NOMO-1 treated with dmso at 0.1 percent for 144 hours (cell line): ENCODE measurements at regions not wholly inside any gene's neighbourhood (a gene's known extent, or its start where the extent isn't known, plus 50 kb on each side); places are given as distances from the start of the nearest gene placed in this dataset.
A peak's percentile ranks its signal among the peaks of the same experiment; 100 is the strongest.

ENCODE experiments used
- DNase-seq: peaks from one replicate; lab custom pipeline; 2025; ENCODE audit not compliant: unreplicated experiment; lab: John Stamatoyannopoulos, UW

DNA sequence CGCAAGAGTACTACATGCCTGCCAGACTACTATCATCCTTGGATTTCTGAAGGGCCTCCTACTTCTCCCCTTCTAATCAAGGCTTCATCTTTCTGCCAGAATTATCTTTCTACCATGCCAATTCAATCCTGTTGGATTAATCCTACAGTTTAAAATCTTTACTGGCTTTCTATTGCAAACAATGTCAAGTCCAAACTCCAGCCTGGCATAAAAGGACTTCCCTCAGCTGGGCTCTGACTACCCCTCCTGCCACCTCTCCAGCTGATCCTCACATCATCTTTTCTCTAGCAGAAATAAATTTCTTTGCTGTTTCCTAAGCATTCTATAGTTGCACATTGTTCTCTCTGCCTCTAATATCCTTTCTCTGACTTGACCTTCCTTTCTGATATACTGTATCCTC, 119.7 kb upstream of the RAD23B start:
- DNase-seq: no peak

DNA sequence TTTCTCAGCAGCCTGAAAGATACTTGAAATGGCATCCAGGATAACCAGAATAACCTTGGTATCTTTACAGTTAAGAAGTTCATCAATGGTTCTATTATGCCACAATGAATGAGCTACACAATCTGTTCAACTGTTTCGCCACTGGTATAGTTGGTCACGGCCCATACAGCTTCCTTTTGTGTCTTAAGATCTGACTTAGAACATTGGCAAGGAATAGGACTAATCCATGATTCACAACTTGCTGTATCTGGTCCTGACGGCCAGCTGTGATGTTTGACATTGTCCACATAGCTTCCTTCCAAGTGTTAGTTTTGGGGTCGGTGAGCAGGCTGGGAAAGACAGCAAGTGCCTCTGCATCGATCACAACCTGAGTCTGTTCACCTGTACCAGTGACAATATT, 113.3 kb upstream of the RAD23B start:
- no peak for DNase-seq

DNA sequence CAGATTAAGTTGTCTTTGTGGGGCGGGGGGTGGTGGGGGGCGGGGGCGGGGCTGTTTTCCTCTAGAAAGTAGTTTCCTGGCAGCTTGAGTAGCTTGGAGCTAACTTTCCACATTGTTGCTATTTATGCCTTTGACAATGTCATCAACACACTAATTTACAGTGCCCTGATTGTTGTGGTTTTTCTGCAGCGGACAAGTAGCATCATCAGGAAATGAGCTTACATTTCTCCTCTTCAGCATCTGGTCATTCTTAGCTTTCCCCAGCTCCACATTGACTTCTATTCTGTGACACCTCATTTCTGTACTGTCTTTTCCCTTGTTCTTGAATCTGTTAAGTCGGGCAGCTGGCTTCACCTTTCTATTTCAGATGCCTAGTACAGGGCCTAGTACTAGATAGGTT, 112.3 kb upstream of the RAD23B start:
- no peak for DNase-seq

DNA sequence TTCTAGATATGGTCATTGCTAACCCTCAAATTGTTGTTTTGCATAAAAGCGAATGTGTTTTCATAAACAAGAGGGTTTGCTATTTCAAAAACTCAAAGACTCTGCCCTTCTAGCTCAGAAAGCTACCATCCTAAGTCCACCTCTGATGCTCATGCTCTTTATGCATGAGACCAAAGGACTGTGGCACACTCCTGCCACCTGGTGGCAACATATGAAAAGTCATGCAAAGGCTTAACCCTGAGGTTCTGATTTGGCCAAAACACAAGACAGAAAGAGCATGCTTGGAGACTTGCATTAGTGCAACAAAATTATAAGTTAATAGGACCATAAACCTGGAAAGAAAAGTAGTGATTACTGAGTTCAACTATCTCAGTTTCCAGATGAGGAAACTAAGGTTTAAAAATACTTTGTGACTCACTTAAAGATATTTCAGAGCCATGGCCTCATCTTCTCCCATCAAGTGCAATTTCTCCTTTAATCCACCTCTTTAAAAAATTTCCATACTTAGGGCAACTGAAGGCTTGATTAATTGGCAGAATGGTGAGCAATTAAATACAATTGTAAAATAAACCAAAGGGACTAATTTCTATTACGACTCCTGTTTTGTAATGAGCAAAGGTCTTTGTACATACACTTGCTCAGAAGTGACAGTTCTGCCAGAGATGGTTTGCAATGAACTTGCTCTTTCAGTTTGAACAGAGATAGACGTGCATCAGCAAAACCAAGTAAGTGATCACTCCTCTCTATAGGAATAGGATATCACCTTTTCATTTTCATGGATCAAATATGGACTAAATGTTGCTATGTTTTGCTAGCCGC, 110.7 kb upstream of the RAD23B start:
- peak; percentile 24 for DNase-seq

DNA sequence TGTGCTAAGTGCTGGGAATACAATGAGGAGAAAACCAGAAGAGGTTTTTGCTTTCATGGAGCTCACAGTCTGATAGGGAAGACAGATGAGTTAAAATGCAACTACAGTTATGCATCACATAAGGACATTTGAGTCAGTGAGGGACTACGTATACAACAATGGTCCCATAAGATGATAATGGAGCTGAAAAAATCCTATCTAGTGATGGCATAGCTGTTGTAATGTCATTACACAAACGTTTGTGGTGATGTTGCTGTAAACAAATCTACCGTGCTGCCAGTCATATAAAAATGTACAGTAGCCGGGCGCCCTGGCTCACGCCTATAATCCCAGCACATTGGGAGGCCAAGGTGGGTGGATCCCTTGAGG, 110.1 kb upstream of the RAD23B start:
- DNase-seq: no peak

DNA sequence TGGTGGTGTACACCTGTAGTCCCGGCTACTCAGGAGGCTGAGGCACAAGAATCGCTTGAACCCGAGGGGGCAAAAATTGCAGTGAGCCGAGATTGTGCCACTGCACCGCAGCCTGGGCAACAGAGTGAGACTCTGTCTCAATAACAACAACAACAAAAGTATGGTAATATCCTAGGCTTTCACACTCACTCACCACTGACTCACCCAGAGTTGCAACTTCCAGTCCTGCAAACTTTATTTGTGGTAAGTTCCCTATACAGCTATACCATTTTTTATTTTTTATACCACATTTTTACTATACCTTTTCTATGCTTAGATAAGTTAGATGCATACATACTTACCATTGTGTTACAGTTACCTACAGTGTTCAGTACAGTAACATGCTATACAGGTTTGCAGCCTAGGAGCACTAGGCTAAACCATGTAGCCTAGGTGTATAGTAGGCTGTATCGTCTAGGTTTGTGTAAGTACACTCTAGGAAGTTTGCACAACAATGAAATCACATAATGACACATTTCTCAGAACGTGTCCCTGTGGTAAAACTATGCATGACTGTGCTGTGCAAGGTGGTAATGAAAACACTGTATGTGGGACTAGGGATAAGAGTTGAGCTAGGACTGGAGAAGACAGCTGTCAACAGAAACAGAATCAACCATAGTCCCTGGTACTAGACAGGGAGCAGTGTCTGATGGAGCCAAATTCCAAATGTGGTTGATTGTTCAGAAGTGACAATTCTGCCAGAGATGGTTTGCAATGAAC, 109.5 kb upstream of the RAD23B start:
- DNase-seq: no peak

DNA sequence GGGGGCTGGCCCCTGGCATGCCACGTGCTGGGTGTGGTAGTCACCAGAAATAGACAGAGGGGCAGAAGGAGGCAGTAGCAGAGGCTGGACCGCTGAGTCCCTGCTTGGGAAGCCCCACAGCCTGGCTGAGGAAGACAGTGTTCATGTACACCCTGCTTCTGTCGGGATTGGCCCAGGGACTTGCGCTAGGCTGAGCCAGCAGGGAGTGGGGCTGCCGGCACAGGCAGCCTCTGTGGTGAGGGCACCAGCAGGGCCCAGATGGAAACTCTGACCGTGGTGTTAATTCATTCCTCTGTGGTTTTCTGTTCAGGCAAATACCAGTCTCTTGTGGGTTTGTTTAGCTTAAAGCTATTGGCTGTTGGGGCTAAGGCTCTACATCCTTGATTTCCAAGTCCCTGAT, 108.6 kb upstream of the RAD23B start:
- DNase-seq: no peak

DNA sequence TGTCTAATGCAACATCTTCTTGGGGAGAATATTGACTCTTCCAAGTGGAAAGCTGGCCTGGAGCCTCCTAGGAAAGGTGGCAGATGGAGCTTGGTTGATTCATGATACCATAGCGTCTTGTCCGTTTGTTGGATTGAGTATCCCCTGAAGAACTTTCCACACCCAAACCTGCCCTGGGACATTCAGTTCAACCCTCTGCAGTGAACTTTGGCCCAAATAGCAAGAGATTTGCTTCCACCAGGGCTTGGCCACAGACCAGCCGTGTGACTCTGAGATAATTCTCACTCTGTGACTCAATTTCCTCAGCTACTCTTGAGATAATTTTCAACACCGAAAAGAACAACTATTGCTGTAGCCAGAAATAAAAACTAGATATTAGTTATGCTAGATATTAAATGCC, 108.0 kb upstream of the RAD23B start:
- DNase-seq: no peak

DNA sequence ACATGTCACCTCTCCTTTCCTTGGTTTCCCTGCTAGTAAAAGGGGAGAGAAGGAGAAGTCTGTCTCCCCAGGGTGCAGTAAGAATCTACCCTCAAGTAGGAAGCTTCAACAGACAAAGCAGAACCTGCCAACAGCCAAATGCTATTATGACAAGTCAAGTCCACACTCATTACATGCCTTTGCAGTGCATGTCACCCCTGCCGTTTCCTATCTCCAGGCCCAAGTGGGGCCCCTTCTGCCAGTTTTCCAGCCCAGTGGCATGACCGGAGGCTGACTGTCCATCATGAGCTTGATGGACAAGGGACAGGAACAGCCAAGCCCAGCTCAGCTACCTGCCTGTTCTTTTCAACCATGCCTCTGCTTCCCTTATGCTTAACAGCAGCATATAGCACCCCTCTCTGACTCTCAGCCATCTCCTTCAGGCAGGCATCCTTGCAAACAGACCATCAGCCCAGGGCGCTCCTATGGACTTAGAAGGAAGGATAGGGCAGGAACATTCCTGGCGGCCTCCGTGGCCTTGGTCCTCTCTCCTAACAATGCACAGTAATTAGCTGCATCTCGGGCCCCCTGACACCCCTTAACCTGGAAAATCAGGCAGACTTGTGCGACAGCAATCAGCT, 107.2 kb upstream of the RAD23B start:
- no peak for DNase-seq

DNA sequence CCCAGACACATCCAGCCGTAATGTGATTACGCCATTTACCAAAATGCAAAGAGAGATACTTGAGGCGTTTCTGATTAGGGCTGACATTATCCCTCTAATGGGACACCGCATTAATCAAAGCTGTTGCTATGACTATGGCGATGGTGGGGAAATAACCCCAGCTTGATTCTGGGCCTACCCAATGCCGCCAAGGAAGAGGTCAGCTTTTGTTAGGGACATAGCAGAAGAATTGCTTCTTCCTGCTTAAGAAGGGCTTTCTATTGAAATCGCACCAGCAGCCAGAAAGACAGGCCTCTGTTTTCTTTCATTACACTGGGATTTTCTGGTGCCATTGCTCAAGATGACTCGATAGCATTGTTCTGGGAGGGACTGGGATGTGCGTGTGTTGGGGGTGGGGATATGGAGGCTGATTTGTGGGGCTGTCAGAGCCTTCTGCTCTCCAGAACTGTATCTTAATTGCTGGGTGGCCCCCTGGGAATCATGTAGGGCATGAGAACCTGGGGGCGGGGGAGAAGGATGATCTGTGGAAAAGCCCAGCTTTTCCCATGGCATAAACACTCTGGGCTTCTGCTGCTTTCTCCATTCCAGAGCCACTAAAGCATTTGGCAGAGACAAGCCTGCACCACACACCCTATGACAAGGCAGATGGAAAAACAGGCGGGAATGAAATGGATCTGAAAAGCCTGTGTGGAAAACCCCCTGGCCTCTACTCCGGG, 106.5 kb upstream of the RAD23B start:
- no peak for DNase-seq

DNA sequence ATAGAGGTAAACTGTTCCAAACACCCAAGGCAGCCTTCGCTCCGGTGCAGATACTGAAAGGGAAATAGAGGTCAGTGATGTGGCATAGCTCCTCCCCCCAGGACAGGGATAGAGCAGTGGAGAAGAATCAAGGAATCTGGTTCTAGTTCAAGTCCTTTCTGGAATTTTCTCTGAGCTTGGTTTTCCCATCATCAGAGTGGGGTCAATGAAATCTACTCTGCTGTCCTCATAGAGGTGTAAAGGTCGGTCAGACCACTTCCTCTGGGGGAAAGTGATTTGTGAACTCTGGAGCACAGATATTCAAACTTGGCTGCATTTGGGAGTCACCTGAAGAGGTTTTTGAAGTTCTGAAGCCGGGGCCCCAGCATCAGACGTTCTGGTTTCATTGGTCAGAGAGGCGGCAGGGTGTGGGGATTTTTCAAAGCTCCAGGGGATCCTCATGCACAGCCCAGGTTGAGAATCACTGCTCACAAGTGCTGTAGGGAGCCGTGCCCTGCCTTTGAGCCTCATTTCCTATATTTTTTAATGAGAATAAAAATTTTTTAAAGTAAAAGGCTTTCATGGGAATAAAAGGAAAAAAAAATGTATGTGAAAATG, 105.7 kb upstream of the RAD23B start:
- DNase-seq: no peak

DNA sequence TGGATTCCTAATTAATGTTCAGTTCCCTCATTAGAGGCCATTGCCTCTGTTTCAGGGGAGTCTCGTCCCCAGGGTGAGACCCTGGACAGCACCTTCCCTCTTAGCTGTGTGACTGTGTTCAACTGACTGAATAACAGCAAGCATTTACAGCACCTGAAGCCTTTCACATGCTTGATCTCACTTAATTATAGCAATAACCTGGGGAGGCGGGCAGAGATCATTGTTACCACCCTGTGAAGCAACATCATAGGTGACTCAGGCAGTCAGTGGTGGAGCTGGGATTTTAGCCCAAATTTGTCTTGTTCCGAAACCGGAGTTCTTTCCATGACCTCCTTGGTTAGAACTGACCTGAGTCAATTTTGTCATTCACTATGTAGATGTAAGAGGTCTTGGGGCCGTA, 105.2 kb upstream of the RAD23B start:
- no peak for DNase-seq

DNA sequence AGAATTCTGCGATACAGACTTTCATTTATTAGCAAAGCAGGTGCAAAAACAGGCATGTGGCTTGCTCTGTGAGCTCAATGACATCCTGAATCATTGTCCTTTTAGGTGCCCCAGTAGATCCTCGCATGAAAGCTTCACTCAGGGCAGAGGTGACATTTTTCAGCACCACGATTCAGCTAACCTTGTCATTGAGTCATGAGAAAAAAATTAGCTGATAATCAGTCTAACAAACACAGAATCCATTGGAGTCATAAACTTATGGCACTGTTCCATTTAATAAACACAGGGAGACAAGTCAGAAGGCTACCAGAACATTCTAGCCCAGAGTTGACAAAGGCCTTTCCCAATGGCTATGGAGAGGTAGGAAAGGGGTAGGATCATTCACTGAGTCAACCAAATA, 104.8 kb upstream of the RAD23B start:
- DNase-seq: no peak

DNA sequence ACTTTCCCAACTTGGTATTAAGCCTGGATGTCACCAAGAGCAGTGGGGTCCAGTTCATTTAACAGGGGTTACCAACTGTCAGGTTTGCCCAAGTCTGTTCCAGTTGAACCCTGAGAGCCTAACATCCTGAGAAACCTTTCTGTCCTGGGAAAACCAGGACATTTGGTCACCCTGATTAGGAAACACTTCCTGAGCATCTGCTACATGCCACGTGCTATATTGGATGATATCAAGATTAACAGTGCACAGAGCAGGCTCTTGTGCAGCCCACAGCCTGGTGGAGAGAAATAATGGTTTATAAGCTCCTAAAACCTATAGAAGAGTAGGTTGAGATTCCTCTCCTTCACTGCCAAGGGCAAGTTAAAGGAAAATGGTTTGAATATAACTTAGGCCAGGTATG, 102.9 kb upstream of the RAD23B start:
- DNase-seq: no peak

DNA sequence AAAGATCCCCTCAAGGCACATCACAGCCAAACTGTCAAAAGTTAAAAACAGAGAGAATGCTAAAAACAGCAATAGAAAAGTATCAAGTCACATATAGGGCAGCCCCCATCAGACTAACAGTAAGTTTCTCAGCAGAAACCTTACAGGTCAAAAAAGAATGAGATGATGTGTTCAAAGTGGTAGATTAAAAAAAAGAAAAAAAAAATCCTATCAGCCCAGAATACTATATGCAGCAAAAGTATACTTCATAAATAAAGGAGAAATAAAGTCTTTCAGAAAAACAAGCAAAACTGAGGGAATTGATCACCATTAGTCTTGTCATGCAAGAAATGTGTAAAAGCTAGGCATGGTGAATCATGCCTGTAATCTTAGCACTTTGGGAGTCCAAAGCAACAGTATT, 99.9 kb upstream of the RAD23B start:
- no peak for DNase-seq

DNA sequence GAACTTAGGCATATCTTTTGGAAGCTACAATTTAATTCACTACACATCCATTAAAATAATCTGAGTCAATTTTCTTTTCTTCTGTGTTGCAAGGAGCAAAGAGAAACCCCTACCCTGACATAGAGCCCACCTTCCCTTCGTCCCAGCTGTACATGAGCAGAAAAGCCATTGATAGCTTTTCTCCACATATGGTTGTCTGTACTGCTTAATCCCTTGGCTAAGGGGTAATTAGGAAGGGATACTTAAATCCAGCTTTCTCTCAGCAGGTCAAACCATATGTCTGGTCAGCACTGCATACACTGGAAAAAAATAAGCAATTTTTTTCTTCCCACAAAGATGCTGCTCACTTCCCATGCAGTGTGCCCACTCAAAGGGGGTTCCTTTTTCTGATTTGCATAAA, 94.7 kb upstream of the RAD23B start:
- DNase-seq: no peak

DNA sequence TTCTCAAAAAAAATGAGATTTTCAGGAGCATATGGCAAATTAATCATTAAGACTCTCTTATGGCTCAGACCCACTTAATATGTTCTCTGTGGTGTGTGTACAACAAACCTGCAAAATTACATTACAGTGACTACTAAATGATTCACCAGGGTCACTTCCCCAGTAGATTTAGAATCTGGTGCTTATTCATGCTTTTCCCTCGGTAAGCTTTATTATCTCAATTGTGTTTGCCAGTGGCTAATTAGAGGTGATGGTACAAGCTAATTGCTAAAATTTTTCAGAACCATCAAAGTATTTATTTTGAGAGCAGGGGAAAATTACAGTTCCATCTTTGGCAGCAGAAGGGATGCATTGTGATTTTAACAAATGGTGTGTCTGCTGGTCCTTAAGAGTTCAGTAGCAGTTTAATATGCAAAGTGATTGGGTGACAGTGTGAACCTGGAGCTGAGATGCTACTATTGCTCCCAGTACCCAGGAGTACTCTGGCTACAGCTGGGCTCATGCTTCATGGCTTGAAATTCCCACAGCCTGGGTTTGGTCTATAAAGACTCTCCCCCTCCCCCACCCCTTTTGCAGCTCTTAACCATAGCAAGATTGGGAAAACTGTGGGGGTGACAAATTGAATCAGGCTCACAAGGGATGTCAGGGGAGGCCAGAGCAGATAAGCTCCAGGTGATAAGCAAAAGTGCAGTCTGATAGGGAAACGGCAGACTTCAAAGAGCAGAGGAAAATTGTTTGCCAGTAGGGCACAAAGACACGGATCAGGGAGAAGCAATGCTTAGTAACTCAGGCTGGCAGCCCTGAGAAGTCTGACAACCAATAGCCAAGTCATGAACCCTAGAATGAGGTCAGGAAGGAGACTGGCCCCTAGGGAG, 92.8 kb upstream of the RAD23B start:
- no peak for DNase-seq

DNA sequence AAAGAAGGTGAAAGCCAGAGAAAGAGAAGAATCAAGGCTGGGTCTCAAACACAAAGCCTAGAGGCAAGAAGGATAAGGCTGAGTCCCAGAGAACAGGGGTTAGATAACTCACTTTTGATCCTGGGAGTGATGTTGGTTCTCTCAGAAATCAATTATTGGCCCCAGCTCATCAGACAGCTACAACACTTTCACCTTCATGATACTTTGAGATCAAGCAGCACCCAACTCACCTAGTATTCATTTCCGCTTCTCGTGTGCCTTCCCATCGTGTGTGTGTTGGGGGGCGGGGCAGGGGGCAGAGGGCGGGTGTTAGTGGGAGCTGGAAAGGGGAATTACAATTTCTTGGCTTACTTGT, 92.2 kb upstream of the RAD23B start:
- no peak for DNase-seq

DNA sequence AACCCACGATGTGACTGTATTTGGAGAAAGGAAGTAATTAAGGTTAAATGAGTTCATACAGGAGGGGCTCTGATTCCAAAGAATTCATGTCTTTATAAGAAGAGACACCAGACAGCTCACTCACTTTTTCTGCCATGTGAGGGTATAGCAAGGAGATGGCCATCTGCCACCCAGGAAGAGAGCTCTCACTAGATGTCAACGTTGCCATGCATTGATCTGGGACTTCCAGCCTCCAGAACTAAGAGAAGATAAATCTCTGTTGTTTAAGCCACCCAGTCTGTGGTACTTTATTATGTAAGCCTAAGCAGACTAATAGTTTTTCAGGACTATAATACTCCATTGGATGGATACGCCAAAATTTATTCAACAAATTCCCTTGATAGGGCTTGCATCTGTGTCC, 89.8 kb upstream of the RAD23B start:
- no peak for DNase-seq

DNA sequence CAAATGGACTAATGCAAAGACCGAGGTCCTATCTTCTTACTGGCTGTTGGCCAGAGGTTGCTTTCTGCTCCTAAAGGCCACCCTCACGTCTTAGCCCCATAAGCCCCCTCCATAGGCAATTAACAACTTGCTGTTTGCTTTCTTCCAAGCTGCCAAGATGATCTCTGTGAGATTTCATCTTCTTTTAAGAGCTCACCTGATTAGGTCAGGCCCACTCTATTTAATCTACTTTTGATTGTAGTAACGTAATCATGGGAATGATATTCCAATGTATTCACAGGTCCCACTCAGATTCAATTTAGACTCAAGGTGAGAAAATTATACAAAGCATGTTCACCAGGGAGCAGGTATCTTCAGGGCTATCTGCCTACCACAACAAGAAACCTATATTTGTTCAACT, 84.4 kb upstream of the RAD23B start:
- no peak for DNase-seq
